Activated CD4-positive, alpha-beta T cell treated with anti-CD3 and anti-CD28 coated beads, Interleukin-2, amount 10 ng/mL, durations not matched to agents 7 days and 5 days (primary cell): ENCODE measurements at regions not wholly inside any gene's neighbourhood (a gene's known extent, or its start where the extent isn't known, plus 50 kb on each side); places are given as distances from the start of the nearest gene placed in this dataset.
"Not testable (repeated sequence)": the region's sequence is repeated elsewhere in the genome, so short reads cannot be mapped to it uniquely, and the experiment has no call there.

ENCODE experiments used
- CTCF ChIA-PET: fragments of 350-600 bp; sonication (Branson Sonifier 250); formaldehyde crosslinking; loops from one replicate; lab custom pipeline; 2021; ENCODE audit warnings: antibody characterized with exemption; lab: Charles Lee
- POLR2A ChIA-PET: fragments of 350-600 bp; sonication (Branson Sonifier 250); formaldehyde crosslinking; loops from one replicate; lab custom pipeline; 2021; ENCODE audit warnings: antibody characterized with exemption; lab: Charles Lee
- DNase-seq: peaks from one replicate; pipeline ENCODE4 v3.0.0-alpha.2; 2020
- H3K27ac Mint-ChIP-seq: one replicate; pipeline ENCODE4 v1.8.0; 2021; ENCODE audit warnings: mild to moderate bottlenecking, moderate library complexity, mixed read lengths
- H3K27me3 Mint-ChIP-seq: one replicate; pipeline ENCODE4 v1.8.0; 2021; ENCODE audit warnings: mixed read lengths
- H3K36me3 Mint-ChIP-seq: one replicate; pipeline ENCODE4 v1.8.0; 2021; ENCODE audit warnings: low read depth, mixed read lengths
- H3K4me1 Mint-ChIP-seq: one replicate; pipeline ENCODE4 v1.8.0; 2021; ENCODE audit warnings: mixed read lengths
- H3K4me3 Mint-ChIP-seq: one replicate; pipeline ENCODE4 v1.8.0; 2021; ENCODE audit warnings: mild to moderate bottlenecking, moderate library complexity, mixed read lengths
- H3K9me3 Mint-ChIP-seq: one replicate; pipeline ENCODE4 v1.8.0; 2021; ENCODE audit warnings: mixed read lengths

DNA sequence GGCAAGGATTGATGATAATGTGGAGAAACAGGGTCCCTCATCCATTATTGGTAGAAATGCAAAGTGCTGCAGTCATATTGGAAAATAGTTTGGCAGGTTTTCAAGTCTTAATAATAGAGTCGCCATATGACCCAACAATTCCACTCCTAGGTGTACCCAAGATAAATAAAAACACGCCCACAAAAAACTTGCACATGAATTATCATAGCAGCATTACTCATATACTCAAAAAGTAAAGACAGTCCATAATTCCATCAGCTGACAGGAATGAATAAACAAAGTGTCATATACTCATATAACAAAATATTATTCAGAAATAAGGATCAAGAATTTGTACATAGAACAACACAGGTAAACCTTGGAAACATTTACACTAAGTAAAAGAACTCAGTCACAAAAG lies 242.9 kb upstream of the FTMT start:
- Mint-ChIP-seq H3K4me1 (no peaks in the 10 kb centered on the region), H3K4me3 (no peak overlapping the region), H3K36me3 (no peaks in the 10 kb centered on the region), H3K27me3 (no peaks in the 10 kb centered on the region), H3K27ac (no peak overlapping the region), H3K9me3 (no peaks in the 10 kb centered on the region)
- no peak for DNase-seq
- POLR2A ChIA-PET: no interaction called here
- CTCF ChIA-PET: interaction anchor here (0.6 kb wide), 2 partner anchors 16 to 19 kb away, joined by 3 to 4 read pairs; no protein-coding TSS in a partner anchor

DNA sequence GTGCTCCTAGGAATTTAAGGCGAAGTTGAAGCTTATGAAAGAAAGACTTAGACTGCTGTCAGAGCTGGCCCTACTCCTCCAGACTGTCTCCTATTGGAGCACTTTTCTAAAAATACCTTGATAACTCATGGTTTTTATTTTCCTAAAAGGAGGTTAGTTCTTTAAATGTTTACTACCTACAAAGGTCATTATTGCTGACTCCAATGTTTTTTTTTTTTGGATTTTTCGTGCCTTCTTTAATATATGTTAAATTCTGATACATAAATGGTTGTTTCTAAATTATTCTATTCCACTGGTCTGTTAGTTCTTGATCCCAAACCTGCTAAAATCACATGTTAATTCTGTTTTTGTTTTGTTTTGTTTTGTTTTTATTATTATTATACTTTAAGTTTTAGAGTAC lies 227.6 kb upstream of the FTMT start:
- H3K9me3 Mint-ChIP-seq: no peaks in the 10 kb centered on the region
- ChIA-PET CTCF (no interaction called here), POLR2A (no interaction called here)
- no peak overlapping the region for H3K27ac Mint-ChIP-seq
- DNase-seq: no peak
- no peaks in the 10 kb centered on the region for H3K27me3 Mint-ChIP-seq
- no peaks in the 10 kb centered on the region for H3K4me1 Mint-ChIP-seq
- H3K4me3 Mint-ChIP-seq: no peak overlapping the region
- no peaks in the 10 kb centered on the region for H3K36me3 Mint-ChIP-seq

DNA sequence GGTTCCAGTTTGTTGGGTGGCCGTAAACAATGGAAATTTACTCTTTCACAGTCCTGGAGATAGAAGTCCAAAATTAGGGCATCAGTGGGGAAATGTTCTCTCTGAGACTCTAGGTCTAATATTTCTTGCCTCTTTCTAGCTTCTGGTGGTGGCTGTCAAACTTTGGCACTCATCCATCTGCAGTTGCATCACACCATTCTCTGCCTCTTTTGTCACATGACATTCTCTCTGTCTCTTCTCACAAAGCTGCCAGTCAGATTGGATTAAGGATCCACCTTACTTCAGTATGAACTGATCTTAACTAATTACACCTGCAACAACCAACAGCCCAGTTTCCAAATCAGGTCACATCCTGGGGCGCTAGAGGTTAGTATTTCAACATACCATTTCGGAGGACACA lies 222.9 kb upstream of the FTMT start:
- Mint-ChIP-seq H3K27me3 (no peaks in the 10 kb centered on the region), H3K36me3 (no peaks in the 10 kb centered on the region), H3K27ac (no peak overlapping the region), H3K9me3 (no peaks in the 10 kb centered on the region), H3K4me1 (no peaks in the 10 kb centered on the region), H3K4me3 (no peak overlapping the region)
- no peak for DNase-seq
- ChIA-PET CTCF (interaction anchor here (0.6 kb wide), 1 partner anchor 20 kb away, joined by 4 read pairs; no protein-coding TSS in a partner anchor), POLR2A (no interaction called here)

DNA sequence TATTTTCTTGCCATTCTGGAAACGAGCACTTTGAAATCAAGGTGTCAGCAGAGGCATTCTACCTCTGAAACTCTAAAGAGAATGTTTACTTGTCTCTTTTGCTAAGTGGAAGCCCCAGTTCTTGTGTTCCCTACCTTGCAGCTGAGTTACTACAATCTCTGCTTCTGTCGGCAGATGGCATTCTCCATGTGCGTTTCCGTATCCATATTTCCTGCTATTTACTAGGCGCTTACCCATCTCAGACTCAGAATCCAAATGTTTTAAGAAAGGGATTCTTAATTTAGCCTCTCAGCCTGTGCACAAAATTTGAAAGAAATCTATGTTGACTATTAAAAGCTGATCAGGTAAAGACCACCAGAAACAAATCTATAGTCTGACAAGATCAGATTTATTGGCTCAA lies 221.3 kb upstream of the FTMT start:
- H3K4me1 Mint-ChIP-seq: no peaks in the 10 kb centered on the region
- no peaks in the 10 kb centered on the region for H3K36me3 Mint-ChIP-seq
- no peak overlapping the region for H3K27ac Mint-ChIP-seq
- ChIA-PET CTCF (no interaction called here), POLR2A (no interaction called here)
- H3K4me3 Mint-ChIP-seq: no peak overlapping the region
- DNase-seq: no peak
- no peaks in the 10 kb centered on the region for H3K27me3 Mint-ChIP-seq
- H3K9me3 Mint-ChIP-seq: no peaks in the 10 kb centered on the region

DNA sequence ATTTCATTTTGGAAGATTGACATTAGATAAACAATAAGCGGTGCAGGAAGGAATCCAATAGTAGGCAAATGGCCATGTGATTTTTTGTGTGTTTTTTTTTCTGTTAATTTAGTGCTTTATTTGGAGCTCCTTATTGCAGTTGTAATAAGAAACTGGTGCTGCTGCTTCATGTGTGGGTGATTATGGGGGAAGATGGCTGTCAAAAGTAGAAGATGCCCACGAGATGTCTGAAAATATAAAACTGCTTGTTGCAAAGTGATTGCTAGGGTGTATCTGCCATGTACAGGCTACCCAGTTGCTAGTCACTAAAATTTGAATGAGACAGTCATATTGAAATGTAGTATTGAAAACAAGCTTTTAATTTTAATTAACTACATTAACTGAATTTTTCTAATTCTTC lies 216.7 kb upstream of the FTMT start:
- Mint-ChIP-seq H3K4me3 (no peak overlapping the region), H3K27ac (no peak overlapping the region), H3K9me3 (no peaks in the 10 kb centered on the region), H3K27me3 (no peaks in the 10 kb centered on the region), H3K36me3 (no peaks in the 10 kb centered on the region), H3K4me1 (no peaks in the 10 kb centered on the region)
- ChIA-PET POLR2A (no interaction called here), CTCF (no interaction called here)
- DNase-seq: no peak

DNA sequence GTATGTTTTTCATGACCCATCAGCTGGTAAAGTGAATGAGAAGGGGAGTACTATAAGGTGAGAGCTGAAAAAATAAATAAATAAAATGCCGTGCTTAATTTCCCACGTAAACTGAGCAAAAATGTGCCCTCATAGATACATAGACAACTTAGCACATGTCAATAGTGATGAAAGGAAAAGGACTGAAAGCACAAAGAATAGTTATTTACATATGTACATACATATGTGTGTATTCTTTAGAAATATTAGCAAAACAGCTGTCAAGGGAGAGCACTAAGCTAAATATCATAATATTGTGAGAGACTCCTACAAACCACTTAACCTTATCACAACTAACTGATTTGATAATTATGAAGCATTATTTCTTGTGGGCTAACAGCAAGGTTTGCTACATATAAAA lies 213.6 kb upstream of the FTMT start:
- CTCF ChIA-PET: no interaction called here
- Mint-ChIP-seq H3K4me3 (no peak overlapping the region), H3K27me3 (no peaks in the 10 kb centered on the region), H3K9me3 (no peaks in the 10 kb centered on the region), H3K27ac (no peak overlapping the region), H3K36me3 (no peaks in the 10 kb centered on the region), H3K4me1 (no peaks in the 10 kb centered on the region)
- DNase-seq: no peak
- POLR2A ChIA-PET: no interaction called here

DNA sequence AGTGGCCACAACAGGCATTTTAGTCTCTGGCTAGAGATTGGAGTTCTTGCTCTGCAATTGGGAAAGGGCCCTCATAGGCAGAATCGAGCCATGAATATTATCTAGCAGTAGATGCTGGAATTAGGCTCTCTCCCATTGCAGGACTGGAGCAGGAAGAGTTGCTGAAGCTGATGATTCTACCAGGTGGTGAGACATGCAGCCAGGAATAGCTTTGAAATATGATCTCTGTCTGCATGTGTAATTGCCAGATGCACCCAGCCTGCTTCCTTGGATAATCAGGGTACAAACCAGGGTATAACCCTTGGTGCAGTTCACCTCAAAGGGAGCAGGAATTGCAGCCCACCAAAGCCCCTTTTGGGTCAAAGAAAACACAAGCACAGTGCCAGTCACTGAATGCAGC lies 211.4 kb upstream of the FTMT start:
- Mint-ChIP-seq H3K36me3 (no peaks in the 10 kb centered on the region), H3K27me3 (no peaks in the 10 kb centered on the region), H3K27ac (no peak overlapping the region), H3K4me3 (no peak overlapping the region), H3K4me1 (no peaks in the 10 kb centered on the region), H3K9me3 (peaks cover 2% of the 10 kb centered on the region)
- DNase-seq: no peak
- ChIA-PET CTCF (no interaction called here), POLR2A (no interaction called here)

DNA sequence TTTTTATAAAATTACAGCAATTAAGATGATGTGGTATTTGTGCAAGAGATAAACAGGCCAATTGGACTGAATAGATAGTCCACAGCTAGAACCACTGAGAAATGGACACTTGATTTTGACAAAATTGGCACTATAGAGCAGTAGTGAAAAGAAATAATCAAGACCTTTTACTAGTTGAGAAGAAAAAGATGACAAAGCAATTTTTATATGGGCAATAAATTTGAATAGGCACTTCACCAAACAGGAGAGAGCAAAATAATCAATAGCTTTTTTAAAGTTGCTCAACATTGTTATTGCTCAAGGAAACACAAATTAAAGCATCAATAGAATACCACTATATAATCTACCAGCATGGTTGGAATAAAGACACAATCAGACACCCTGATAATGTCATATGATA lies 193.5 kb upstream of the FTMT start:
- Mint-ChIP-seq H3K4me1 (no peaks in the 10 kb centered on the region), H3K36me3 (no peaks in the 10 kb centered on the region), H3K4me3 (no peak overlapping the region), H3K9me3 (no peaks in the 10 kb centered on the region), H3K27me3 (no peaks in the 10 kb centered on the region), H3K27ac (no peak overlapping the region)
- DNase-seq: no peak
- ChIA-PET CTCF (no interaction called here), POLR2A (no interaction called here)

DNA sequence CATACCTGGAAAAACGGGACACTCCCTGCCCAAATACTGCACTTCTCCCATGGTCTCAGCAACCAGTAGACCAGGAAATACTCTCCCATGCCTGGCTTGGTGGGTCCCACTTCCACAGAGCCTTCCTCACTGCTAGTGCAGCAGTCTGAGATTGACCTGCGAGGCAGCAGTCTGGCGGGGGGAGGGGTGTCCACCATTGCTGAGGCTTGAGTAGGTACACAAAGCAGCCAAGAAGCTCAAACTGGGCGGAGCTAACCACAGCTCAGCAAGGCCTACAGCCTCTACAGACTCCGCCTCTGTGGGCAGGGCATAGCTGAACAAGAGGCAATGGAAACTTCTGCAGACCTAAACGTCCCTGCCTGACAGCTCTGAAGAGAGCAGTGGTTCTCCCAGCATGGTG lies 191.5 kb upstream of the FTMT start:
- ChIA-PET POLR2A (no interaction called here), CTCF (no interaction called here)
- H3K9me3 Mint-ChIP-seq: no peaks in the 10 kb centered on the region
- H3K36me3 Mint-ChIP-seq: no peaks in the 10 kb centered on the region
- no peak overlapping the region for H3K27ac Mint-ChIP-seq
- no peaks in the 10 kb centered on the region for H3K4me1 Mint-ChIP-seq
- no peak for DNase-seq
- H3K27me3 Mint-ChIP-seq: no peaks in the 10 kb centered on the region
- no peak overlapping the region for H3K4me3 Mint-ChIP-seq

DNA sequence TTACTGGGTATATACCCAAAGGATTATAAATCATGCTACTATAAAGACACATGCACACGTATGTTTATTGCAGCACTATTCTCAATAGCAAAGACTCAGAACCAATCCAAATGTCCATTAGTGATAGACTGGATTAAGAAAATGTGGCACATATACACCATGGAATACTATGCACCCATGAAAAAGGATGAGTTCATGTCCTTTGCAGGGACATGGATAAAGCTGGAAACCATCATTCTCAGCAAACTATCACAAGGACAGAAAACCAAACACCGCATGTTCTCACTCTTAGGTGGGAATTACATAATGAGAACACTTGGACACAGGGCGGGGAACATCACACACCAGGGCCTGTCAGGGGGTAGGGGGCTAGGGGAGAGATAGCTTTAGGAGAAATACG lies 186.1 kb upstream of the FTMT start:
- H3K9me3 Mint-ChIP-seq, H3K4me3 Mint-ChIP-seq, POLR2A ChIA-PET, DNase-seq, H3K36me3 Mint-ChIP-seq, H3K27ac Mint-ChIP-seq, CTCF ChIA-PET, H3K27me3 Mint-ChIP-seq, H3K4me1 Mint-ChIP-seq: not testable (repeated sequence)

DNA sequence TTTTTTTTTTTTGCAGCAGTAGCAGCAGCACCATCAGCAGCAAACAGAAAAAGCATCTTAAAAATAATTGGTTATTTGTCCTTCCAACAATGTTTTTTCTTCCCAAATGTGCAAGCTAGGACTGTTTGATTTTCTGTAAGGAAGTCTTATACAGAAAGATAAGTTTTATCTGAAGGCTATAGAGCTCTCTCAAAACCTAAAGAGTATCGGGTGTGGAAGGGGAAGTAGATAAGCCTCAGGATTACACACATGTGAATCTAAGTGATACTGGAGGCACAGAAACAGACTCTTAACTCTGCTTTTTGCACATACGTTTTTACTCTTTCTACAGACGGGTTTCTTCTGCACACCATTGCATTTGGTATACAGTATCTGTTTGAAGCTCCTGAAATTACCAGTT lies 184.4 kb upstream of the FTMT start:
- Mint-ChIP-seq H3K9me3 (peaks cover 7% of the 10 kb centered on the region), H3K36me3 (no peaks in the 10 kb centered on the region), H3K27ac (no peak overlapping the region), H3K27me3 (no peaks in the 10 kb centered on the region), H3K4me1 (no peaks in the 10 kb centered on the region), H3K4me3 (no peak overlapping the region)
- no peak for DNase-seq
- POLR2A ChIA-PET: no interaction called here
- CTCF ChIA-PET: no interaction called here

DNA sequence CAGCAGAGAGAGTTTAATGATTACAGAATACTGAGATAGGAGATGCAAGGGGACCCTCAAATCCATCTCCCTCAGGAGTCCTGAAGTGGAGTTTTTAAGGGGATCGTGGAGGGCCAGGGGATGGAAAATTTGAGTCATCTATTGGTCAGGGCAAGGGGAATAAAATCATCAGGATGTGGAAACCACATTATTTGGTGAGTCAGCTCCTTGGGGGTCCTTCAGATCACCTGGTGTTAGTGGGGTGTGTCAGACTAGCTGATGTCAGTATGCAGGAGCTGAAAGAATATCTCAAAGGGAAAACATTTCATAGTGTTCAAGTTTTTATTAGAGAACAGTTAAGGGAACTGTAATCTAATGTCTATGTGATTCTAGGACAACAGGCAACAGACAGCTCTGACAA lies 183.0 kb upstream of the FTMT start:
- Mint-ChIP-seq H3K4me1 (no peaks in the 10 kb centered on the region), H3K4me3 (no peak overlapping the region), H3K27me3 (no peaks in the 10 kb centered on the region), H3K9me3 (peaks cover 7% of the 10 kb centered on the region), H3K27ac (no peak overlapping the region), H3K36me3 (no peaks in the 10 kb centered on the region)
- ChIA-PET CTCF (no interaction called here), POLR2A (no interaction called here)
- no peak for DNase-seq

DNA sequence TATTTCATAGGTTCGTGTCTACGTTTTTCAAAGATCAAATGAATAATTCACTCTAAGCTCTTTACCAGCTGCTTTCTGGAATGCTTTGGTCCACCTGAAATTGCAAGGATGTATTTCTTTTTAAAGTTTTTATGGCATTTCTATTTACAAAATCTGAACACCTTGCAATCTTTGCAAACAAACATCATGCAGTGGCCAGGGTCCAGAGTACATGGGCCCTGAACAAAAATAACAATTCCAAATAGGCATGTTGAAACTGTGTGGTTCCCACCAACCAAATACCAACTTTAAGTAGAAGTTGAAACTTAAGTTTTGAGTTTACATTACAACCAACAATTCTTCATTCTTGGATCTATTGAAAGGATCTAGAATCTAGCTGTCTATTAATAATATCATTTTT lies 180.1 kb upstream of the FTMT start:
- H3K27ac Mint-ChIP-seq: no peak overlapping the region
- H3K27me3 Mint-ChIP-seq: no peaks in the 10 kb centered on the region
- ChIA-PET CTCF (interaction anchor here (0.5 kb wide), 1 partner anchor 65 kb away, joined by 4 read pairs; no protein-coding TSS in a partner anchor), POLR2A (no interaction called here)
- H3K4me1 Mint-ChIP-seq: no peaks in the 10 kb centered on the region
- H3K9me3 Mint-ChIP-seq: peaks cover 7% of the 10 kb centered on the region
- H3K36me3 Mint-ChIP-seq: no peaks in the 10 kb centered on the region
- no peak overlapping the region for H3K4me3 Mint-ChIP-seq
- no peak for DNase-seq

DNA sequence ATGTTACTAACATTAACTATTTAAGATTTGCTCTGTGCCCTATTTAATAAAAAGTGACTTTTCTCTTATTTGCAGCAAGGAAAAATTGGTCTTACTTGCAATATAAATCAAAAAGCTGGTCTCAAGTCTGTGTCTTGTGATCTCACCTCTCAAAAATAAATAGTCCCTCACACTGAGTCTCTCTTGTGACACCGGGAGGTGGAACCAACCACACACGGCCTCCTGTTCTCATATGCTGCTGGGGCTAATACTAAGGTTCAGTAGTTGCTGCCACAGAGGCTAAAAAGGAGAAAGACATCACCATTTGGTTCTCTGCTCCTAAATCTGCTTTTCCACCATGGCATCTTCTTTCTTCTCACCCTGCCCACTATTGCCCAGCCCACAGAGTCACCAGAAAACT lies 175.8 kb upstream of the FTMT start:
- no peaks in the 10 kb centered on the region for H3K4me1 Mint-ChIP-seq
- H3K27ac Mint-ChIP-seq: no peak overlapping the region
- ChIA-PET POLR2A (no interaction called here), CTCF (no interaction called here)
- H3K4me3 Mint-ChIP-seq: no peak overlapping the region
- no peaks in the 10 kb centered on the region for H3K9me3 Mint-ChIP-seq
- H3K36me3 Mint-ChIP-seq: no peaks in the 10 kb centered on the region
- H3K27me3 Mint-ChIP-seq: no peaks in the 10 kb centered on the region
- DNase-seq: no peak
